HG03175 (cell line): ENCODE measurements at regions not wholly inside any gene's neighbourhood (a gene's known extent, or its start where the extent isn't known, plus 50 kb on each side); places are given as distances from the start of the nearest gene placed in this dataset.

Experiments used
- ATAC-seq: cut with Tn5 transposase; IDR thresholded peaks from one replicate; pipeline ENCODE4 v1.9.1; 2021; ENCODE audit warnings: mild to moderate bottlenecking, moderate library complexity; ENCODE audit not compliant: unreplicated experiment

DNA sequence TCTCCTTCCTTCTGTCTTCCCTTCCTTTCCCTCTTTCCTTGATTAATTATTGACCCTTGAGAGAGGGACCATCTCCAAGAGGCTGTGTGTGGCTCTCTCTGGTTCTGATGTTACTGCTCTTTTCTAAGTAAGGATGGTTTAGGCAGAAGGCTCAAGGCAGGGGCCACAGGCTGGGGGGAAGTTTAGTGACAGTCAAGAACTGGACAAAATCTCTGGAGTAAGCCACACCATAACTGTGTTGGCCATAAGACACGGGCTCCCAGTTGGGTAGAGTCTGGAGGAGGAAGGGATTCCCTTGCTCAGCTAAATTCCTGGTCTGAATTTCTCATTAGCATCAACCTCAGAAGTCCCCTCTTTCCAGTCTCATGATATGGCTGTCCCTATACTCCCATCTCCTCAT lies 74.7 kb downstream of the BUD13 start:
- no peak for ATAC-seq

DNA sequence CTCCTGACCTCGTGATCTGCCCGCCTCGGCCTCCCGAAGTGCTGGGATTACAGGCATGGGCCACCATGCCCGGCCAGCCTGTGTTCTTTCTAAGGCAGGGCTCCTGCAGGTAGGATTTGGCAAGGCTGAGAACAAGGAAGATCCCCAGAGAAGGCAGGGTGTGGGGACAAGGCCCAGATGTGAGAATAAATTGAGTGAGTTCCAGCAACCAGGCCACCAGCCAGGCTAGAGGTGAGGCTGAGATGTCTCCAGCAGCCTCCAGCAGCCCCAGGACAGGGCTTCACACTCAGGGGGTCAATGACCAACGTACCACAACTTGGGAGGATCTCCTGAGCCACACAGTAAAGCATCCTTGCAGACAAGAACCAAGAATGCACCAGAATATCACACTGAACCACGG lies 75.1 kb downstream of the BUD13 start:
- ATAC-seq = no peak

GRCh38 chr11:116697011-116697410 lies 75.8 kb downstream of the BUD13 start:
- no peak for ATAC-seq

DNA sequence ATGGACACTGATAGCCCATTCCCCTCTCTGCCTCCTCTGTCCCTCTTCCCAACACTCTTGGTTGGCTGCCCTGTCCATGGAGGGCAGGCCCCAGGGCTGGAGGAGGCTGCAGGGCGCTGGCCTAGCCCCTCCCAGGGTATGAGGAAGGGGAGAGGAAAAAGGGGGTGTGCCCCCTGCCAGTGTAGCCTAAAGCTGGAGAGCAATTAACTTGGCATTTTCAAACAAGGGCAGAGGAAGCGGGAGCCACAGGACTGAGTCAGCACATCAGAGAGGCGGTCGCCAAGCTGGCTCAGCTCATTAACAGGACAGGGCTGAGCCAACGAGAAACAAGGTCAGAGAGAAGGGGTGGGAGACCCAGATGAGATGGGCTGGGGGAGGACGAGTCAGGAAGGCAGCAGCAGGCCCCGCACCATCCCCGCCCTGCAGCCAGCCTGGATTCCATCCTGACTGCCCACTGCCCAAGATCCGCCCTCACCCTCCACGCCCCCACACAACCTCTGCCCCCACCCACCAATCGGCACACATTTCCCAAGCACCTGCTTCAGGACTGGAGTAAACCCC lies 76.3 kb downstream of the BUD13 start:
- no peak for ATAC-seq

- no peak for ATAC-seq
These were observed 77.0 kb downstream of the BUD13 start for GRCh38 chr11:116695657-116696254.

GRCh38 chr11:116694815-116695590 lies 77.8 kb downstream of the BUD13 start:
- ATAC-seq = no peak

DNA sequence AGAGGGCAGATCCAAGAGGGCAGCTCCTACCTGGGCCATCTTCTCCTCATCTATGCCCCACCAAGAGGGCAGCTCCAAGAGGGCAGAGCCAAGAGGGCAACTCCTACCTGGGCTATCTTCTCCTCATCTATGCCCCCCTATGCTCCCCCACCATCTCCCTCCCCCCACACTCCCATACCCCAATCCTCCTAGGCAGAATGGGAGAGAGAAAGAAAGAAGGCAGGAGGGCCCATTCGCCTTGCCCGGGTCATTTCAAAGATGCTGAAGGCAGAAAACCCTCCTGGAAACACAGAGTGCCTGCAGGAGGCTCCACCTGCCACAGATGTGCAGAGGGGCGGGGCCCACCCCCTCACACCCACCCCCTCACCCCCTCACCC lies 78.5 kb downstream of the BUD13 start:
- ATAC-seq = no peak

DNA sequence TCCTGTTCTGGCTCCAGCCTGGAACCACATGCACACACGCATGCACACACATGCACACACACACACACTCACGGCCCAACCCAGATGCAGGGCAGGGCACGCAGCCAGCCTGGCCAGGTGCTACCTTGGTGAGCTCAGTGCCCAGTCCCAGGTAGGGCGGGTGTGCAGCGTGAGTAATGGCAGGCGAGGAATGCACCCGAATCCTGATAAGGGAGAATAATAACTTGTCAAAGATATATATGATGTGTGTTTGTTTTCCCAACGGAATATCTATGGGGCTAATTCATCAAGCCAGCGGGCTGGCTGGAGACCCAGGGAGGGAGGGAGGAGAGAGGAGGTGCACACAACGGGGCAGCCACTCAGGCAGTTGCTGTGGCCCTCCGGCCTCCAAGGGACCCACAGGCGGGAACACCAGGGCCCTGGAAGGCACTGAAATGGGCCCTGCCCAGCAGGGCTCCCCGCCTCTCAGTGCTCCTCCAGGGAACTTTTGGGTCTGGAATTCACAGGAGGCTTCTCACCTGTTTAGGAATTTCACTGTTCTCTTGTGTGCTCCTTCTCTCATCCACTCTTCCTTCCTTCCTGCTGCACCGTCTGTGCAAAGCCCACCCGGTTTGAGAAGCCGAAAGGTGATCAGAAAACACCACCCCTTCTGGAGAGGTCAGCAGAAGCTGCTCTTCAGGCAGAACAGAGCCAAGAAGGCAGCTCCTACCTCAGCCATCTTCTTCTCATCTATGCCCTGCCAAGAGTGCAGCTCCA lies 79.0 kb downstream of the BUD13 start:
- ATAC-seq = no peak

- no peak for ATAC-seq
These were observed 79.7 kb downstream of the BUD13 start for GRCh38 chr11:116693102-116693570.

- ATAC-seq = no peak
These were observed 80.3 kb downstream of the BUD13 start for GRCh38 chr11:116692318-116693101.

DNA sequence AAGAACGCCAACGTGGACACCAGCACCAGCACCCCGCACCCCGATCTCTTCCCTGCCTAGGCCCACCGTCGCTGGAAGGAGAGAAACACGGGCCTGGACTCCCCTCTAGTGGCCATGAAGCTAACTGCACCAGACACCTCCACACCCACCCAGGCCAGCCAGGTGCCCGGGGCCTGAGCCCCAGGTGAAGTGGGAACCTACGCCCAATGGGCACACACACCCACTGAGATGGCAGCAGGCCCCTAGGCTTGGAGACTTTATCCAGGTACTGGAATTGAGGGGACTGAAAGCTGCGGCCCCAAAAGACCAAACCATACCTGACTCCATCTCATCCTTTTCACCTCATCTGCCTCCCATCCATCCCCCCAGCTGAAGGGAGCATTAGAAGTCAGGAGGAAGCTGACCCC lies 81.0 kb downstream of the BUD13 start:
- ATAC-seq = peak; percentile 74

DNA sequence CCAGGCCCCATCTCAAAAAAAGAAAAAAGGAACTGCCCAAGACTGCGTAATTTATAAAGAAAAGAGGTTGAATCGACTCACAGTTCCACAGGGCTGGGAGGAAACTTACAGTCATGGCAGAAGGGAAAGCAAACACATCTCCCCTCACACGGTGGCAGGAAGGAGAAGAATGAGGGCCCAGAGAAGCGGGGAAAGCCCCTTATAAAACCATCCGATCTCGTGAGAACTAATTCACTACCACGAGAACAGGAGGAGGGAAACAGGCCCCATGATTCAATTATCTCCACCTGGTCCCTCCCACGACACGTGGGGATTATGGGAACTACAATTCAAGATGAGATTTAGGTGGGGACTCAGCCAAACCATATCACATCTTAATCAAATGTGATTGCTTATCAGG lies 82.2 kb downstream of the BUD13 start:
- ATAC-seq = no peak

DNA sequence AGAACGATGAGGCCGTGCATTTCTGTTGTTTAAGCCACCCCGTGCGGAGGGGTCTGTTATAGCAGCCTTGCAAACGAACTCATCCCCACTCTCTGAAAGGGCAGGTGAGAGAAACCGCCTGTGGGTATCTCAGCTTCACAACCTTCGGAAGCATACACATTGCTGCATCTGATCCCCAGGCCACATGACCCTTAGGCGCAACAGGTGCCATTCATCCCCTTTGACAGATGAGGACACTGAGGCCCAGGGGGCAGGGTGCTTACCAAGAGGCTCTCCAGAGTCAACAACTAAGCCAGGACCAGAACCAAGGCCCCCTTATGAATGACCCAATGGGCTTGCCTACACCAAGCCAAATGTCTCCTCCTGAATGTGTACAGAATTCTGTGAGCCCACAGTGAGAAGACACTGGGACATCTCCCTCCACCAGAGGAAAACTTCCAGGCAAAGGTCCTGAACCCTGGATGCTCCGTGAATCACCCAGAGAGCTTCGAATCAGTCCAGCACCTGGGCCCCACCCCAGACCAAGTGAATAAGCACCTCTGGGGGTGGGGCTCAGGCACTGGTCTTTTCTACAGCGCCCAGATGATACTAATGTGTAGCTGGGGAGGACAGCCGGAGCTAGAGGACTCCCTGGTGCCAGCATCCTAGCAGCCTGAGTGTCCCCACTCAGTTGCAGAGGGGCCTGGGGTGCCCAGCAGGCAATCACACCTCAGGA lies 83.2 kb downstream of the BUD13 start:
- ATAC-seq = no peak

DNA sequence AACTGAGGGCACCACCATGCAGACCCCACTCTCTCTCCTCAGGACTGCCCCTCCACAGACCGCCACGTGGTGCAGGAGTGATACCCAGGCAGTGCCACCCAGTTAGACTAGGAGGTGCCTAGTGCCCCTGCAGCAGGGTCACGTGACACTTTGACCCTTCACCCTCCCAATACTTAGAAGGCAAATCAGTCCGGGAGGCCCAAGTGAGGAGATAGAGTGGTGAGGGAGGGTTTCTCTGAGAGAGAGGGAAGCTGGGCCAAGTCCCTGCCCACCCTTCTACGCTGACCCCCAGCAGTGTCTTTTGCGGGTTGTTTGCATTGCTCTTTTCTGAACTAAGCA lies 84.6 kb downstream of the BUD13 start:
- no peak for ATAC-seq

DNA sequence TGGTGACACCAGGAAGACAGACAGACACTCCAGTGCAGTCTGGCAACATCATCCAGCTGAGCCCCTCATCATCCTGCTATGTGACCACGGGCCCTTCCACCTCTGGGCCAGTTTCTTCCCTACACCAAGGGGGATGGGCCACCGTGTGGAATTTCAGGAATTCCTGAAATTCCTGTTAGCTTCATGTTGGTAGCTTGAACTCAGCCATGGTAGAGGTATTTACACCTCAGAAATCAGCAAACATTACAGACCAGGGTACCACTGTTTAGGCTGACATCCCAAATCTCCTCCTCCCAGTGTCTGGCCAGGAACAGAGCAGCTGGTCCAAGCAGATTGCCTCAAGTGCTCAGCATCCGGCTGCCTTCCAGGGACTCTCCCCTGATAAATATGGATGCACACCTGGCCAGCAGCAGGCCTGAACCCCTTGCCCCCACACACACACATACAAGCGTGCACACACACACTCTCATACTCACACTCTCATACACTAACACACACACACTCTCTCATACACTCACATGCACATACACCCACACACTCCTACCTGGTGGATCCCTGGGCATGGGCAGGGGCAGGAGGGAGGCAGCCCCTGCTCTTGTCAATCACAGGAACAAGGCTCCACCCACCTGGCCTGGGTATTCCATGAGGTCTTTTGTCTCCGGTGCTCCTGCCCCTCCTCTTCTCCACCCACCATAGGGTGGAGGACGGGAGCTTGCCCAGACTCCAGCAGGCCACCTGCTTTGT lies 85.2 kb downstream of the BUD13 start:
- ATAC-seq = no peak

DNA sequence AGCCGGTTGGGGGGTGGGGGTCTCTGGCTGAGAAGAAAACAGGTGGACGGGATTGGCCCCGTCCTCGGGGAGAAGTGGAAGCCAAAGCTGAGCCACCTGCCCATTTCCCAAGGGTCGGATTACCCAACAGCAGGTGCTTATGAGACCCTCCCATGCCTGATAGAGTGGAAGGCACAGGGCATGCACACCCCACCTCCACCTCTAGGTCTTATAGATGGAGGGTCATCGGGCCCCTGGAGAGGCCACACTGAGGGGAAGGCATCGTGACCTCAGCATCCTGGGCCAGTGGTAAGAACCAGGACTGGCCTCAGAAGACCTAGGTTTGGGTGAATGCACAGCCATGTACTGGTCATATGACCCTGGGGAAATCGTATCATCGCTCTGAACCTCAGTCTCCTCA lies 85.9 kb downstream of the BUD13 start:
- ATAC-seq = no peak

- no peak for ATAC-seq
These were observed 88.8 kb downstream of the BUD13 start for GRCh38 chr11:116683982-116684381.

GRCh38 chr11:116680349-116681125 lies 92.2 kb downstream of the BUD13 start:
- ATAC-seq = no peak

GRCh38 chr11:116678887-116679286 lies 93.9 kb downstream of the BUD13 start:
- ATAC-seq = no peak
